ENCODE measurements at regions not wholly inside any gene's neighbourhood (a gene's known extent, or its start where the extent isn't known, plus 50 kb on each side); places are given as distances from the start of the nearest gene placed in this dataset.

GRCh38 chr1:208413006-208413405 is 168.8 kb upstream of the PLXNA2 start:
- no peak overlapping the region for H3K27ac Mint-ChIP-seq
- H3K36me3 Mint-ChIP-seq, result no peaks in the 10 kb centered on the region
- no peak for DNase-seq (ENCODE audit: low spot score)
- peaks cover 7% of the 10 kb centered on the region for H3K9me3 Mint-ChIP-seq
- H3K27me3 Mint-ChIP-seq, result peaks cover 11 to 15% of the 10 kb centered on the region in 2 donors
- ATAC-seq, result no peak
- no peaks in the 10 kb centered on the region for H3K4me1 Mint-ChIP-seq (ENCODE audit: low read depth in 2 of 2)
- no peak overlapping the region for H3K4me3 Mint-ChIP-seq

- H3K36me3 Mint-ChIP-seq, result no peaks in the 10 kb centered on the region
- peaks cover 9 to 15% of the 10 kb centered on the region in 2 donors for H3K27me3 Mint-ChIP-seq
- ATAC-seq (no peak), DNase-seq (ENCODE audit: low spot score) (no peak)
- no peak overlapping the region for H3K4me3 Mint-ChIP-seq
- no peak overlapping the region for H3K27ac Mint-ChIP-seq
- H3K4me1 Mint-ChIP-seq (ENCODE audit: low read depth in 2 of 2), result no peaks in the 10 kb centered on the region
- H3K9me3 Mint-ChIP-seq, result peaks cover 7% of the 10 kb centered on the region
Measured at GRCh38 chr1:208418667-208419066, 174.5 kb upstream of the PLXNA2 start.

GRCh38 chr1:208419746-208420420 is 175.7 kb upstream of the PLXNA2 start:
- H3K4me3 Mint-ChIP-seq, result no peak overlapping the region
- DNase-seq (ENCODE audit: low spot score), result no peak
- H3K4me1 Mint-ChIP-seq (ENCODE audit: low read depth in 2 of 2), result no peaks in the 10 kb centered on the region
- H3K27ac Mint-ChIP-seq, result no peak overlapping the region
- peaks cover 6% of the 10 kb centered on the region for H3K9me3 Mint-ChIP-seq
- ATAC-seq, result peak in 1 of 2 donors; percentile 50
- peaks cover 7 to 15% of the 10 kb centered on the region in 2 donors for H3K27me3 Mint-ChIP-seq
- H3K36me3 Mint-ChIP-seq, result no peaks in the 10 kb centered on the region

GRCh38 chr1:208420696-208421095 is 176.5 kb upstream of the PLXNA2 start:
- no peak overlapping the region for H3K27ac Mint-ChIP-seq
- H3K9me3 Mint-ChIP-seq, result peaks cover 3% of the 10 kb centered on the region
- H3K4me1 Mint-ChIP-seq (ENCODE audit: low read depth in 2 of 2), result no peaks in the 10 kb centered on the region
- H3K36me3 Mint-ChIP-seq, result no peaks in the 10 kb centered on the region
- ATAC-seq, result no peak
- peaks cover 5 to 15% of the 10 kb centered on the region in 2 donors for H3K27me3 Mint-ChIP-seq
- no peak overlapping the region for H3K4me3 Mint-ChIP-seq
- no peak for DNase-seq (ENCODE audit: low spot score)

GRCh38 chr1:208421486-208421885 is 177.3 kb upstream of the PLXNA2 start:
- ATAC-seq (no peak), DNase-seq (ENCODE audit: low spot score) (no peak)
- Mint-ChIP-seq H3K4me3 (no peak overlapping the region), H3K27me3 (peaks cover 4 to 15% of the 10 kb centered on the region in 2 donors), H3K27ac (no peak overlapping the region), H3K4me1 (ENCODE audit: low read depth in 2 of 2) (no peaks in the 10 kb centered on the region), H3K36me3 (no peaks in the 10 kb centered on the region), H3K9me3 (peaks cover 3% of the 10 kb centered on the region)

GRCh38 chr1:208423526-208423925 is 179.3 kb upstream of the PLXNA2 start:
- H3K27ac Mint-ChIP-seq, result no peak overlapping the region
- H3K4me1 Mint-ChIP-seq (ENCODE audit: low read depth in 2 of 2), result no peaks in the 10 kb centered on the region
- ATAC-seq (no peak), DNase-seq (ENCODE audit: low spot score) (no peak)
- H3K27me3 Mint-ChIP-seq, result peaks cover 0 to 7% of the 10 kb centered on the region in 2 donors
- no peak overlapping the region for H3K4me3 Mint-ChIP-seq
- no peaks in the 10 kb centered on the region for H3K9me3 Mint-ChIP-seq
- H3K36me3 Mint-ChIP-seq, result no peaks in the 10 kb centered on the region

- no peaks in the 10 kb centered on the region for H3K9me3 Mint-ChIP-seq
- H3K4me1 Mint-ChIP-seq (ENCODE audit: low read depth in 2 of 2), result no peaks in the 10 kb centered on the region
- DNase-seq (ENCODE audit: low spot score), result no peak
- no peaks in the 10 kb centered on the region for H3K36me3 Mint-ChIP-seq
- peaks cover 0 to under 1% of the 10 kb centered on the region in 2 donors for H3K27me3 Mint-ChIP-seq
- ATAC-seq, result no peak
- no peak overlapping the region for H3K27ac Mint-ChIP-seq
- no peak overlapping the region for H3K4me3 Mint-ChIP-seq
Measured at GRCh38 chr1:208425096-208425495, 180.9 kb upstream of the PLXNA2 start.

GRCh38 chr1:208430220-208430619 is 186.0 kb upstream of the PLXNA2 start:
- no peaks in the 10 kb centered on the region for H3K36me3 Mint-ChIP-seq
- H3K4me3 Mint-ChIP-seq, result no peak overlapping the region

GRCh38 chr1:208431721-208432120 is 187.5 kb upstream of the PLXNA2 start:
- H3K36me3 Mint-ChIP-seq, result no peaks in the 10 kb centered on the region
- no peak overlapping the region for H3K27ac Mint-ChIP-seq
- DNase-seq (ENCODE audit: low spot score) (no peak), ATAC-seq (no peak)
- H3K27me3 Mint-ChIP-seq, result peaks cover 0 to 3% of the 10 kb centered on the region in 2 donors
- H3K9me3 Mint-ChIP-seq, result no peaks in the 10 kb centered on the region
- H3K4me1 Mint-ChIP-seq (ENCODE audit: low read depth in 2 of 2), result no peaks in the 10 kb centered on the region
- H3K4me3 Mint-ChIP-seq, result no peak overlapping the region

More at GRCh38 chr1:208430220-208430619, 186.0 kb upstream of the PLXNA2 start:
- Mint-ChIP-seq H3K27ac (no peak overlapping the region), H3K9me3 (no peaks in the 10 kb centered on the region), H3K4me1 (ENCODE audit: low read depth in 2 of 2) (no peaks in the 10 kb centered on the region), H3K27me3 (peaks cover 0 to 3% of the 10 kb centered on the region in 2 donors)
- no peak for ATAC-seq
- no peak for DNase-seq (ENCODE audit: low spot score)

GRCh38 chr1:208432346-208432745 is 188.2 kb upstream of the PLXNA2 start:
- DNase-seq (ENCODE audit: low spot score), result no peak
- H3K27ac Mint-ChIP-seq, result no peak overlapping the region
- no peak for ATAC-seq
- H3K27me3 Mint-ChIP-seq, result peaks cover 0 to 3% of the 10 kb centered on the region in 2 donors
- no peaks in the 10 kb centered on the region for H3K9me3 Mint-ChIP-seq
- H3K36me3 Mint-ChIP-seq, result no peaks in the 10 kb centered on the region
- H3K4me1 Mint-ChIP-seq (ENCODE audit: low read depth in 2 of 2), result no peaks in the 10 kb centered on the region
- no peak overlapping the region for H3K4me3 Mint-ChIP-seq

- Mint-ChIP-seq H3K4me1 (ENCODE audit: low read depth in 2 of 2) (no peaks in the 10 kb centered on the region), H3K27ac (no peak overlapping the region), H3K27me3 (peaks cover 0 to 3% of the 10 kb centered on the region in 2 donors), H3K4me3 (no peak overlapping the region), H3K36me3 (no peaks in the 10 kb centered on the region), H3K9me3 (no peaks in the 10 kb centered on the region)
- ATAC-seq (no peak), DNase-seq (ENCODE audit: low spot score) (no peak)
Measured at GRCh38 chr1:208433086-208433485, 188.9 kb upstream of the PLXNA2 start.

- Mint-ChIP-seq H3K36me3 (no peaks in the 10 kb centered on the region), H3K27ac (no peak overlapping the region), H3K27me3 (peaks cover 0 to 3% of the 10 kb centered on the region in 2 donors), H3K4me1 (ENCODE audit: low read depth in 2 of 2) (no peaks in the 10 kb centered on the region), H3K9me3 (no peaks in the 10 kb centered on the region), H3K4me3 (no peak overlapping the region)
- DNase-seq (ENCODE audit: low spot score) (no peak), ATAC-seq (no peak)
Measured at GRCh38 chr1:208433971-208434370, 189.8 kb upstream of the PLXNA2 start.

- H3K4me3 Mint-ChIP-seq, result no peak overlapping the region
- no peak for DNase-seq (ENCODE audit: low spot score)
- no peak for ATAC-seq
- no peak overlapping the region for H3K27ac Mint-ChIP-seq
- no peaks in the 10 kb centered on the region for H3K36me3 Mint-ChIP-seq
- H3K4me1 Mint-ChIP-seq (ENCODE audit: low read depth in 2 of 2), result no peaks in the 10 kb centered on the region
- no peaks in the 10 kb centered on the region for H3K27me3 Mint-ChIP-seq
- peaks cover 2% of the 10 kb centered on the region for H3K9me3 Mint-ChIP-seq
Measured at GRCh38 chr1:208437401-208437800, 193.2 kb upstream of the PLXNA2 start.

GRCh38 chr1:208438112-208438699 is 194.0 kb upstream of the PLXNA2 start:
- ATAC-seq (no peak), DNase-seq (ENCODE audit: low spot score) (no peak)
- Mint-ChIP-seq H3K36me3 (no peaks in the 10 kb centered on the region), H3K27me3 (no peaks in the 10 kb centered on the region), H3K27ac (no peak overlapping the region), H3K4me1 (ENCODE audit: low read depth in 2 of 2) (no peaks in the 10 kb centered on the region), H3K9me3 (peaks cover 7% of the 10 kb centered on the region), H3K4me3 (no peak overlapping the region)

All from natural killer cell treated with Interleukin-12 subunit alpha and Interleukin-12 subunit beta and Interleukin-15 and Interleukin-18, amount 100 ng/mL, for 72 hours (primary cell).